RPMI7951 (cell line): ENCODE measurements at regions not wholly inside any gene's neighbourhood (a gene's known extent, or its start where the extent isn't known, plus 50 kb on each side); places are given as distances from the start of the nearest gene placed in this dataset.
A peak's percentile ranks its signal among the peaks of the same experiment; 100 is the strongest.

ENCODE experiments used
- DNase-seq: peaks from one replicate; pipeline ENCODE4 v3.0.0-alpha.2; 2012; ENCODE audit warnings: low read depth

DNA sequence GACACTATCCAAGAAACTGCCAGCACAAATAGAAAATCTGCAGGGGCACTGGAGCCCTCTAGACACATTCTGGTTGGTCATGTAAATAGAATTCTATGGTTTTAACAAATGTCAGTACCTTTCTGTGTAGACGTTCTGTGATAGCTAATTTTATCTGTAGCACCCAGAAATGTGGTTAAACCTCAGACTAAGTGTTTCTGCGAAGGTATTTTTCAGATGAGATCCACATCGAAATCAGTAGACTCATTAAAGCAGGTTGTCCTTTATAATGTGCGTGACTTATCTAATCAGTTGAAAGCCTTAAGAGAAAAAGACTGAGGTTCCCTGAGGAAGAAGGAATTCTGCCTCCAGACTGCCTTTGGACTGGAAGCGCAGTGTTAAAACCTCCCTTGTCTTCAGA is 922.9 kb downstream of the EFNB2 start:
- DNase-seq = no peak

DNA sequence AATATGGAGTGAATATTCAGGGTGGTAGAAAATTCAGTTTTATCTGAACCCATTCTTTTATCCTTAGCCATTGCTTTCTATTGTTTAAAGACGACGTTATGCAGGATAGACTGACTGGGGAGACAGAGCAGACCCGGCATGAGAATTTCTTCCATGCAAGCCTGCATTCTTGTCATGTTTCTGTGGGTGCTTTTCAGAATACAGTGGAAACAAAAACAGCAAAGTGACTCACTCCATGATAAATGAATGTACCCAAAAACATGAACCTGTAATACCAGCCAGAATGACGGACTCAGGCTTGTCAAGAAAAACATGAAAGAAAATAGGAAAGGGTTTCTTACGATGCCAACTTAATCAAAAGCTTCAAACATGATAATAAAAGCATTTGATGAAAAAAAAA is 924.0 kb downstream of the EFNB2 start:
- DNase-seq = peak; percentile 60

DNA sequence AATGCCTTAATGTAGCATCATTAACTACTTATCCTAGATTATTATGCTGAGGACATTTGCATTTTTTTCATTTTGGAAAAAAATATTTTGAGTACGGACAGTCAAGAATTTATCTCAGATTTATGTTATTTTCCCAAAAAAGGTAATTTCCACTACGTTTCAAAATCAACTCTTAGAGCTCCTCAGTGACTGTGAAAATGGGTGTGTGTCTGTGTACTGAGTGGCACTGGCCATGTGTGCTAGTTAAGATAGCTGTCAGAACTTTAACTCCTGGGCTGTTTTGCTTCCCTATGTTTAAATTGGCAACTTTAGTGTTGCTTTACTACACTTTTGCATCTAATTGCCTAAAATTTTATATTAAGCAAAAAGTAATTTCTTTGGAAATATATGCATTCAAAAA is 927.4 kb downstream of the EFNB2 start:
- DNase-seq = no peak

DNA sequence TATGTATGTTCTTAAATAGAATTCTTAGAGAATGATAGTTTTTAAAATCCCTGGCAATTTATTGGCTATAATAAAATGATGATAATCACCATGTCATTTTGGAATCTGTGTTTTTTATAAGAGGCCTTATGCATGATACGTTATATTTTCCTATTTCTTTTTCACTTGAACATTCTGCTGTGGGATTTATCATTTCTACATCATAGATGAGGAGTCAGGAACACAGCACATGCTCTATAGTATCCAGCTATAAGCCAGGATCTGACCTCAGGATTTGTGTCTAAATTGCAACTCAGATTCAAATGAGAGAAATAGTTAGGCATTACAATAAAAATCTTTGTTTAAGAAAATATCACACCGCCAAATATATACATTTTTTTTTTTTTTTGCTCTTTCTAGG is 928.0 kb downstream of the EFNB2 start:
- DNase-seq = no peak

DNA sequence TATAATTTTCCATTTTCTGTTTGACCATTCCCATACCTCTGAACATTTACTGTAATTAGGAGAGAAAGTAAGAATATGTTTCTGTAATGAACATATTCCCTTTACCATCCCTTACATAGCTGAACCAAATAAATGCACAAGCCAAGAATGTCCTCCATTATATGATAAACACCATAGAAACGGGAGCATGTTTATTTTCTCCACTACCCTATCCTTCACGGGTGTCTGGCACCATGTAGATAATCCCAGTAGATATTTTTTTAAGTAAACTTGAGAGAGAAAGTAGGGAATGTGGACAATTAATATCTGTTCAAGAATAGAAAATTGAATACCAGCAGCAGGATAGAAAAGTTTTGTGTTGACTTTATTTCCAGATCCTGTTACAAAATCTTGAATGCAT is 928.4 kb downstream of the EFNB2 start:
- no peak for DNase-seq

DNA sequence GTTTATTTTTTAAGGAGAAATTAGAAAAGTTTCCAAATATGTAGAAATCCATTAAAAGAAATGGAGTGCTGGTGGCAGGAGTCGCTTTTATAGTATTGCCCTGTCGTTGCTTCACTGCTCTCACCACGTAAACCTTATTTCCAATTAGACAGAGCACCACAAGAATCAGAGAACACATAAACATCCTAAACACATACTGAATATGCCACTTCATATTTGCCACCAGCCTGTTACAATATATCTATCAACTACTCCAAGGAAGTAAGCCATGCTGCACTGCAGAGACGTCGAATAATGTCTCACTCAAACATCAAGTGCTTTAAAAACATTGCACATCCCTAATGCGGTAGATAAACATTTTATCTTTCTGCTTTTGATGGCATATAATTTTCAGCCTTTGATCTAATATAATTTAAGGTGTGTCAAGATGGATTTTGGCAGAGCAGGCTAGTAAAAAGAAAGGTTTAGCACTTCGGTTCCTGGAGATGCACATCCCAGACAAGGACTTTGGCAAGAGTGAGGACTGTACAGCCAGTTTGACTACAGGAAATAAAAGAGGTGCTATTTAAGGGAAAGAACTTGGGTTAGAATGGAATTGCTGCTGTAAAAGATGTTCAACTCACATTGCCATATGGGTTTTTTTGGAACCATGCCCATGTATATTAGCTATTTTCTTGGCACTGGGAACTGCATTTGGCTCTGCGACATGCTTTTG is 932.3 kb downstream of the EFNB2 start:
- DNase-seq = peak; percentile 26

DNA sequence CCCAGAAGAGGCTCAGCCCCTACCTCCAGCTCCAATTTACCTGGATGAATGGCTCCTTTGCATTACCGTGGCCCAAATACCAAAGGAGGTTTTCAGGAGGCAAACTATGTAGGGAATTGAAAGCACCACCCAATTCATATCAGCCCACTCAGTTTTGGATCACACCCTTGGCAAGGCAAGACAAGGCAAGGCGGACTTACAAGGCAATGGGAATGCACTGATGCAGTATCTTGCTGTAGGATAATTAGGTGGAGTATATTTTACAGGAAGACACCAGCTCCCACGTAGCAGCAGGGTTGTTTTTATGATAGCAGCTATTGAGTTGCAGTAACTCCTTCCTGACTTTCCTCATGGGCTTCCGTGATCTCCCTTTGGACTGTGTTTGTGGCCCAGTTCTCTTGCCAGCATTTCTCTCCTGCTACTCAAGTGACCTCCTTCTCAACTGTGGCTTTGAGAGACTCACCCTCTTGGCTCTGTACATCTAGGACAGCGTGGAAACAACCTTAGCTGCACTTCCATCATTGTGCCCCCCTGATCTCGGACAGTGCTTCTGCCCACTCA is 935.9 kb downstream of the EFNB2 start:
- DNase-seq = peak; percentile 63

DNA sequence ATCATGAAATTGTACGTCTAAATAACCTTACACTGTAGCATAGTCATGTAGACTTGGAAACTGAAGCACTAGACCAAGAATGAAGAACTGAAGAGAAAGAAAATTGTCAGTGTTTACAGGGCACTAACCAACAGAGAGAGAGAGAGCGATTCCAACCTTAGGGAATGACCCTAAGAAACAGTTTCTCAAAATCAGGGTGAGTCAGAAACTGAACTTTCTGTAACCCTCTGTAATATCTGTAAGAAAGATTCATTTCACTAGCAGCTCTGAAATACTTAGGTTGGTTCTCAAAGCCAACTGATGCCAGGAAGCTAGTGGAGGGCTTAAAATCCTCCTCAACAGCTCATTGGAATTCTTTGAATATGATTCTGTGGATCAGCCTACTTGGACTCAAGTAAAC is 936.9 kb downstream of the EFNB2 start:
- peak; percentile 64 for DNase-seq

DNA sequence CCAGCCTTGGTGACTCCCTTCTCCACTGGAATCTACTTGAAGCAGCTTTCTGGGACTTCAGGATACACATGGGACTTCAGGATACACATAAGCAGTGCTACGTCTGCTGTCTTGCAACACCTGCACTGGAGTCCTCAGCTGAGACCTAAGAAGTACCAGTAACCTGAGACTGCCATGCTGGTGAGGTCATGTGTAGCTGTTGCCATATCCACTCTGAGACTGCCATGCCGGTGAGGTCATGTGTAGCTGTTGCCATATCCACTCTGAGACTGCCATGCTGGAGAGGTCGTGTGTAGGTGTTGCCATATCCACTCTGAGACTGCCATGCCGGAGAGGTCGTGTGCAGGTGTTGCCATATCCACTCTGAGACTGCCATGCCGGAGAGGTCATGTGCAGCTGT is 937.9 kb downstream of the EFNB2 start:
- DNase-seq = no peak

DNA sequence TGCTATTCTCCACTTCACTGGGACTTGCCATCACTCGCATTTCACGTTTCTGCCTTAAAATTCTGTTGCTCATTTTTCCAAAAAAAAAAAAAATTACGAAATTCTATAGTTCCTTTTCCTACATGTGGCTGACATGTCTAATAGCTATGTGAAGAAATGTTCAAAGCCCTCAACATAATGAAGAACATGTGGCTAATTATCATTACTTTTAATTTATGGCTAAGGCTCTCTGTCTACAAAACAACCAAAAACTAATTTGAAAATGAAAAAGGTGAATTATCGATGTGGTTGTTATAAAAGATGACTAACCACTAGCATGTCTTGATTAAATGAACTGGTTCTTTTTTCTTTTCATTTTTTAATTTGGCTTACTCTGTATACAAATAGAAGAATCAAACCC is 940.0 kb downstream of the EFNB2 start:
- no peak for DNase-seq

DNA sequence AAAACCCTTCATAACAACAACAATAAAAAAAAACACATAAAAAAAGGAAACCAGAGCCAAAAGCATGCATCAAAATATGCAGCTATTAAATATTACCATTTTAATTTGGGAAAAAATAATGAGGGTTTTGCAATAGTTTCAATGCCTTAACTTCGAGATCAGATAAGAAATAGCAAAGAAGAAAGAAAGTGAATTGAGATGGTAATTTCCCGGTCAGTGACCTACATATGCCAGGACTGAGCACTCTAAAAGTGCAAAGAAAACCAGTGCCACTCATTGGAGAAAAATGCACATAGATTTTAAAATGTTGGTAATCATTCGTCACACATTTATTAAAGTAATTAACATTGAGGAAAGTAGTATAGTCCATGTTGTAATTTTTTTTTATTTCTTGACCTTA is 944.2 kb downstream of the EFNB2 start:
- DNase-seq = no peak

DNA sequence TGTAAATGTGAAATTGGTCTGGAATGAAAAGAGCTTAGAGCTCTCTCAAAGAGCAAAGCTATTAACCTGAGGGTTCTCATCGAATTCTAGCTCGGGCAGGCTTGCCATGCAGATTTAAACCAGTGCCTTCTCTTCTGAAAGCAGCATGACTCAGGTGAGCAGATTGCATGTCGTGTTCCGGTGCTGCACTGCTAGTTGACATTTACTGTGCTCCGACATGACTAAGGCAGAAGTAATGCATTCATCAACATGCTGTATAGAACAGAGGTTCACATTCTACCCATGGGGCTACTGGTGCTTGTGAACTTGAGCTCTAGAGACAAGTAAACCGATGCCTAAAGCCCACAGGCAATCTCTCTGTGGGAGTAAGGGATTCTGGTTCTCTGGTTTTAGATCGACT is 947.7 kb downstream of the EFNB2 start:
- DNase-seq = peak; percentile 88

DNA sequence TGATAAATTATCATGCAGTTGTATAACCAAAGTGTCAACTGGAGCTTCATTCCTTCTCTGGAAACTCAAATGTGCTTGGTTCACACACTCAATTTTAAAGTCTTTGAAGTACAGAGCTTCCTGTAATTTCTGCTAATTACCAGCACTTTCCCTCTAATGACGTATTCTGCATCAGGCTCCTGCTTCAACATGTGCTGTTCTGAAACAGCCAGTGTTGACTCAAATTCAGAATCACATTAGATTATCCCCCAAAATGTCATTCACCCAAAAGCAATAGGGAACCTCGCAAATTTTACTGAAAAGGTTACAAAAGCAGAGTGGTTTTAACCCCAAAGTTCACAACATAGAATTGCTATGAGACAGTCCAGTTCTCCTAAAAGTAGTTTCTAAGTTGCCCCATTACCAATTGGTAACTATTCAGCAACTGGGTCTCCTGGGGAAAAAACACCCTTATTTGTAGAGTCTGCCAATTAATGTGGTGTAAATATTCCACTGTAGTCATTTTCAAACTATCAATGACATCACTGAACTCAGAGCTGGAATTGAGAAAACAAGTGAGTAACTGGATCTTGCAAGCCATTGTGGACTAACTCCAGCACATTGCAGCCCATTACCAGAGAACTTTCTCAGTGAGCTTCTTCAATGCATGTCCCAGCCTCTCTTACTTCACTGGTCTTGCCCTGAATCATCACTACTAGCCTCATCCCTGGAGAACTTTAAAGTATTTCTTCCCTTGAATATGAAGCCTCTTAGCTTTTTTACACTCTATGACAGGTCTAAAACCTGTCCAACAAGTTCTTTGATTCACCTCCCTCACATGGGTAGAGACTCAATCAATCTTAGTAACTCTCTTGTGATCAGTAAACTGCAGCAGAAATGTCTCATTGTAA is 955.4 kb downstream of the EFNB2 start:
- DNase-seq = no peak

DNA sequence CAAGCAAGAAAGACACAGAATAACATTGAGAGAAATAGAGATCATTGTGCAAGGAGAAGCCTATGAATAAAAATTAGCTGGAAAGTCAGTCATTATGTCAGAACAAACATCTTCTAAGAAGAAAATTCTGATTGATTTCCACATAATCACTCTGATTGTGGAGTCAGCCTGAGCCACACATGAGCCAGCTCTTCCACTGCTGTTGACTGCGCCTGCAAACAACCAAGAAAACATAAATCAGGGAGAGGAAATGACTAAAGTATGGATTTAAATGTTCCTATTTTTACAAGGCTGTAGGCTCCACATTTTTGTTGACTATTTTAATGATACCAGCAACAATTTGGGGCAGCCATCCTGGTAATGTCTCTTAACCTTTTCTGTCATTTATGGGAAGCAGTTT is 962.3 kb downstream of the EFNB2 start:
- no peak for DNase-seq

DNA sequence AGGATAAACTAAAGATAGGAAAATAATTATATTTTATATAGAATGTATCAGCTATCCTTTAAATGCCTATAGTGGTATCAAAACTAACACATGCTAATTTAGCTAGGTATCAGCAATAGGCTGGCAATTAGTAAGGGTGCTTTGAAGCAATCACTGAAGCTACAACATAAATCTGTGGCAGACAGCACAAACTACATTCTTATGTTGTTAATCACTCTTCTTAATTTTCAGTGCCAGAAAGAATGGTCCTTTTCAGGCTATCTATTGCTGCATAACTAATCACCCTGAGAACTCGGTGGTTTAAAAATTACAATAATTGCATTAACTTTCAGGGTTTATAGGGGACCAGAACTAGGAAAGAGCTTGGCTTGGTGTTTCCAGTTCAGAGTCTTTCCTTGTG is 963.1 kb downstream of the EFNB2 start:
- peak; percentile 24 for DNase-seq

DNA sequence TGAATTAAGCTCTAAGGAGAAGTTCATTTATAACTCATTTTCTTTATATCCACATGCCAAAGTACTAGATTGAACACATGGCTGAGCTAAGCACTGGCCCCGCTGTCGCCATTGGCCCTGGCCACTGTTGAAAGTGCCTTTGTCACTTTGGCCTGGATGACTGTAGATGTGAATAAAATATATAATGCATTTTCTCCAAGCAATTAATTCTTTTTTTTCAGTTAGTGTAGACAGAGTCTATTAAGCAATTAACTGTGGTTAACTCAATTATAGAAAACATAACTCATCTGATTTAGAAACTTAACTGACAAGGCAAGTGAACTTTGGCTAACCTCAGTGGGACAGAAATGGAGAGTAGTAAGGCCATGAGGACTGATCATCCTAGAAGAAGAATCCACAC is 965.6 kb downstream of the EFNB2 start:
- DNase-seq = no peak

DNA sequence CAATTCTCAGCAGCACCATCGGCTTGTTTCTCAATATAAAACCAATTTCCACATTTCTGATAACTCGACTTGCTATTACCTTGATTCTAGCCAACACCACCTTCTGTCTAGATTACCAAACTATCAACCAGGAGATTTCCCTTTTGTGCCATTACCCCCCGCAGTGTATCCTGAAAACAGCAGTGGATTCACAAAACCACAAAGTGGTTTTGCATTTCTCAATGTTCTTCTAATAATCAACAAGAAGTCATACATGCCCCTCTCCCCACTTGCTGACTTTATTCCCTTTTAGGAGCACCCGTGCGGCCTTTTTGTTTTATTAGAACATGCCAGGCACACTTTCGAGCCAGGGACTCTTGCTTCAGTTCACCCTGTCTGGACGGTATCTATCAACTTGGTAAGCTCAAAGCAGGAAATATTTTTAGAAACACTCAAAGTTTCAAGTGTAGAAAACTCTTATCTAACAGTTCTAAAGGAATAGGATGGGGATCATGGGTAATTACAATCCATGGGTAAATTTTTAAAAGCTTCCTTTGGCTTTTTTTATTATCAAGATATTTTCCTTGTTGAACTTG is 967.4 kb downstream of the EFNB2 start:
- peak; percentile 28 for DNase-seq

DNA sequence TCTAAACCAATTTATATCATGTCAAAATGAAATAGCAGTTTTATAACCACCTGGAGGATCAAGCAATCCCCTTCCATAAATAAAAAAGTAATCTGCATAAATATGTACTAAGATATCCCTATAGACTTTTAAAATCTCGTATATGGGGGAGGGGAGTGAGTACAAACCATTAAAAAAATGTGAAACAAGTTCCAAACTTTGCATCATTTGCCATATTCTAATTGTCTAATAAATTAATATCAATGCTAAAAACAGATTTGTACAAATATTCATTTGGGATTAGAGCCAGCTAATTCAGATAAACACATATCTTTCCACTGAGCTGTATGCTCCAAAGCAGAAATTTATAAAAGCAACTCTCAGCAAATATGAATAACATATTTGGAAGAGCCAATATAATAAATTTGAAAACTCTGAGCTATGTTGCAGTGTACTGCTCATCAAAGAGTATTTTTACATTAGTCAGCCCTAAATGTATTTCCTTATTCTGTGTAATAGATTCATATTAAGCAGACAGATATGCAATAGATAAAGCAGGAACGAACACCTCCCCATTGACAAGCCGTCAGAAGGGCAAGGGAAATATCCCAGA is 970.2 kb downstream of the EFNB2 start:
- DNase-seq = no peak

DNA sequence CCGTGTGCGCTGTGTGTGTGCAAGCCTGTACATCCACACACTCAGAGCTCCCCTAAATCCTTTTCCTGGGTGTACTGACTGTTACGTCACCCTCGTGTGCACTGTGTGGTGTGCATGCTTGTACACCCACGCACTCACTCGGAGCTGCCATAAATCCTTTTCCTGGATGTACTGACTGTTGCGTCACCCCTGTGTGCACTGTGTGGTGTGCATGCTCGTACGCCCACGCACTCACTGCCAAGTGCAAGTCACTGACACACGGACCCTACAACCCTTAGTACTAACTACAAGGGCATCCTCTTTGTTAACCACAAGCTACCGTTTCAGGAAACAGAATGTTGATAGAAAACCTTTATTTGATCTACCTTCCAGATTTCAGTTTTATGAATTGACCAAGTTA is 983.4 kb downstream of the EFNB2 start:
- DNase-seq = peak; percentile 52

DNA sequence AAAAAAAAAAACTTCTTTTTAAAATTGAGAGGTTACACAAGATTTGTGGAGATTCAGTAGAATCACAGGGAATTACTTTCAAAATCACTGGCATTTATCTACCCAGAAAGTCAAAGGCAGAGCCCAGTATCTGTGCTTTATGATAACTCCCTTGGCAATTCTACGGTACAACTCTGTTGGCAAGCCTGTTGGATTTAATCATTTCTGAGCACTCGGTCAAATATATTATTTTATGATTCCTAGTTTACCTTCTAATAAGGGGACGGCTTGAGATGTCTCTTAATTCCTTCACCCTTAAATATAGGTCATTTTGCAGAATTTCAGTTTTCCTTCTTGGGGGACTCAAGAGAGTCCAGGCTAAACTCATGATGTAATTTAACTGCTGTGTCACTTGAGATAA is 987.6 kb downstream of the EFNB2 start:
- DNase-seq = no peak

DNA sequence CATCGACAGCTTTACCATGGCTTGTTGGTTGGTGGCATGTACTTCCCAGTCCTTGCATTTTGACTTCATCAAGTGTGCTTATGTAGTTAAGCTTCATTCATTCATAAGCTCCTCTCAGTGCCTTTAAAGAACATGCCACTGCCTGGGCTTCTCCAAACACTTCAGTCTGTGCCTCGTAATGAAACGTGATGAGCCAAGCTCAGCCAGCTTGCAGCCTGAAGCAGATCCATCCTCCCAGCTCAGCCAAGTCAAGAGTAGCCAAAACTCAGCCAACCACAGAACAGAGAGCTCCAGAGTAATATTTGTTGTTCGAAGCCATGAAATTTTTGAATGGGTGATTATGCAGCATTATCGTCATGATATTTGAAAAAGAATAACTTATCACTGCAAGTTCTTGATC is 989.7 kb downstream of the EFNB2 start:
- peak; percentile 20 for DNase-seq

DNA sequence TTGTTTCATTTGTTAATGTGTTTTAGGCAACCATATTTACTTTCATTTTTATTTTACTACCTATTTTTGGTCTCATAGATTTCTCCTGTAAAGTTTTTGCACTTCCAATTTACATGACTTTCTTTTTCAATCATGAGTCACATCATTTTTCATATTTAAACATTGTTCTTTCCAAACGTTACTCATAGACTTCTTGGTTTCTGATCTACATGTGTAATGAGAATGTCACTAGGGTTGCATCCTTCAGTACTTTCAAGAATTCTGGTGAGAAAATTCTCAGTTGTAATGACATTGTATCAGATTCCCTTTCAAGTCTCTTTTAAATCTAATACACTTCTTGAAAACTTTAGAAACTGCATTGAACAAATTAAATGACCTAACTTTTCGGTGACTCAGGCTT is 991.7 kb downstream of the EFNB2 start:
- no peak for DNase-seq
